Activated CD4-positive, alpha-beta T cell treated with anti-CD3 and anti-CD28 coated beads for 24 hours (primary cell): ENCODE measurements at regions not wholly inside any gene's neighbourhood (a gene's known extent, or its start where the extent isn't known, plus 50 kb on each side); places are given as distances from the start of the nearest gene placed in this dataset.

Experiments used
- DNase-seq, 2 donors: peaks; one replicate each; pipeline ENCODE4 v3.0.0-alpha.2; 2020; ENCODE audit warnings: low read depth in 2 of 2

DNA sequence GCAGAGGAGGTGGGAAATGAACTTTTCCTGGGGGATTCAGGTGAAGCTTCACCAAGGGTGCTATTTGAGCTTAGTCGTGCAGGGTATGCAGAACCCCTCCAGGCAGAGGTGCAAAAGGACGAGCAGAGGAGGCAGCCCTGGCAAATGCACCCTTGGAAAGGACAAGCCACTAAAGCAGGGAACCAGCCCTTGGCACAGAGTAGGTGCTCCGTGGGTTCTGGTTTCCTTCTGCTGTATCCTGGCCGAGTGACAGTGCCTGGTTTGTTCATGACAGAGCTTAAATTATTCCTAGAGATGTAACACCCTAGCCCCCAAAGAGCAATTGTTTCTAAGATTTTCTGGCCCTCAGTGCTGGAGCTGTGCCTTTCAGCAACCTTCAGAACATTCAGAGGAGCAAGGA lies 73.4 kb upstream of the SYT6 start:
- no peak for DNase-seq

DNA sequence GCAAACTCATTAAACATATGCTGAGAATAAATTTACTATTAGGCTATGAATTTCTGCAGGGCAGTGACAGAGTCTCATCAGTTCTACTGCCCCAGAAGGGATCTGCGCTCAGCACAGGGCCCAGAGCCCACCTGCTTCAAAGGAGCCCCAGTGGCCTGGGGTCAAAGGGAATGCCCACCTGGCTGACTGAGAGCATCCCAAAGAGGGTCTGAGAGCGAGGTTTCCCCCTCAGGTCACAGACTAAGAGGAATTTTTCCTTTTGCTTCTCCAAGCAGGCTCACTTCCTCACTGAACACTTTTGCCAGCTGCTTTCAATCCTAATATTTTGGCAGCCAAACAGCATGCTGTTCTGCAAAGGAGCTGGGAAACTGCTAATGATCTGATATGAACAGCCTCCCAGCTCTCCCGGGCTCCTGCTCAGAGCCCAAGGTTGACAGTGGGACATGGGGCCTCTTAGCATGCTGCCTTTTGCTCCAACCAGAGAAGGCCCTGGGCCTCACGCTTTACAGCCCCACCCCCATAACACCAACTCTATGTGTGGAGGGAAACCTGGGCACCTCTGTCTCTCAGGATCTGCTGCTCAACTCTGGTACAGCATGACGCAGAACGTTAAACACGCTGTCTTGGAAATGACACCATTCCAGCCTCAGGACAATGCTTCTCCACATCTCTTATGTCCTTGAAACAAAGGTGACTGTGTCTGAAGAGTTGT lies 70.7 kb upstream of the SYT6 start:
- DNase-seq: no peak

DNA sequence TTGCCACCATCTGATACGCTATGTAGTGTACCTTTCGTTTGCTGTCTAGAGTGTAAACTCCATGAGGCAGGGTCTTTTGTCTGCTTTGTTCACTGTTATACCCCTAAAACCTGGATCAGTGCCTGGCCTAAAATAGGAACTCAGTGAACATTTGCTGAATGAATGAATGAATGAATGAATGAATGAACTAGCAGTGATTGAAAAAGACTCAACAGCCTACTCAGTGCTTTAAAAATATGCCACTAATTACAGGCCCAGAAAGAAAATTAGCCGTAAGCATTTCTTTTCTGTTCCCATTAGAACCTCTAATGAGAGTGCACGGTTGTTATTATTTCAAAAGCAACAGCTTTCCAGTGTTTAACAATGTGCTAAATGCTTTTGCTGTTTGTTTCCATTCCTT lies 69.3 kb upstream of the SYT6 start:
- no peak for DNase-seq

- no peak for DNase-seq
Observed at GRCh38 chr1:114219172-114219868, 65.7 kb upstream of the SYT6 start.

GRCh38 chr1:114218361-114219171 lies 64.9 kb upstream of the SYT6 start:
- no peak for DNase-seq

GRCh38 chr1:114216431-114217173 lies 62.9 kb upstream of the SYT6 start:
- no peak for DNase-seq

DNA sequence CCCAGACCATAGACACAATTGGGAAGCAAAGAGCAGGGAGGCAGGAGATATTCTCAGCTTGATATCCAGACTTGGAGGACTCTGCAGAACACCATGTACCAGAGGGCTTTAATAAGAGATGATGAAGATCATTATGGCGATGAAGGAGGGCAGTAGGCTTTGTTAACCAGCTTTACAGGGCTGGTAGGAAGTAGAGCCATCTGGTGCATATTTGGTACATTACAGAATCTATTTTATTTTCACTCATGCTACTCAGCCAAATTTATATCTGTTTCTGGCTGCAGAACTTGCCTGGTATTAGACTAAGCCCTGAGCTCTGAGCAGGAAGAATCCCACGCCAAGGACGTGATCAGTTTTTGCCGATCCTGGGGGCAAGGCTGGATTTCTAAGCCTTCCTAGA lies 61.8 kb upstream of the SYT6 start:
- no peak for DNase-seq

DNA sequence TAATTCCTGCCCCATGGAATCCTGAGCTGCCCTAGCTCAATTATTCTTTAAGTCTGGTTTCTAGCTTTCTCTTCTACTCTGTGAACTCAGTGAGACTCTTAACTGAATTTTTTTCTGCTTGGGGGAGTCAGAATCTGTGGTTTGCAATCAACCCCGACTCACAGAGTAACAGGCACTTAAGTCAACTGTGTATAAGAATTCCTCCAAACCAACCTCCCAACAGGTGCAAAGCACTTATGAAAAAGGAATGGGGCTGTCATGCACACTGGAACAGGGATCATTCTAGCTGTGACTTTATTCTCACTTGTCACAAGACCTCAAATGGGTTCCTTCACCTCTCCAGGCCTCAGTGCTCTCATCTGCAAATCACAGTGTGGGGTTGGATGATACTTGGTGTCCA lies 60.3 kb upstream of the SYT6 start:
- no peak for DNase-seq

GRCh38 chr1:114209971-114210370 lies 56.3 kb upstream of the SYT6 start:
- no peak for DNase-seq

GRCh38 chr1:114208714-114209113 lies 55.0 kb upstream of the SYT6 start:
- no peak for DNase-seq

DNA sequence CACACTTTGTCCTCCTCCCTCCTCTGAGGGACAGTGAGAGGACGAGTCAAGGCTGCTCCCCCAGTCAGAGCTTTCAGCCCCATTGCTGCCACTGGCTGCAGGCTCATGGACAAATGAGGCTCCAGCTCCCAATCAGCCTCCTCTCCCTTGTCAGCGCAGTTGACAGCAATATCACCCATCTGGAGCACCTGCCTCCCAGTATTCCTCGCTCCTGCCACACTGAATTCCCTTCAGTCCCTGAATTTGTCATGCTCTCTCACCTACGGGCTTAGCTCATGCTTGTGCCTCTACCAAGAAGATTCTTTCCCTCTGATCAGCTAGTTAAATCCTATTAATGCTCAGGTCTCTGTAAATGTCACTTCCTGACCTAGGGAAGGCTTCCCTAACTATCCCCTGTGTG lies 54.4 kb upstream of the SYT6 start:
- DNase-seq: no peak

DNA sequence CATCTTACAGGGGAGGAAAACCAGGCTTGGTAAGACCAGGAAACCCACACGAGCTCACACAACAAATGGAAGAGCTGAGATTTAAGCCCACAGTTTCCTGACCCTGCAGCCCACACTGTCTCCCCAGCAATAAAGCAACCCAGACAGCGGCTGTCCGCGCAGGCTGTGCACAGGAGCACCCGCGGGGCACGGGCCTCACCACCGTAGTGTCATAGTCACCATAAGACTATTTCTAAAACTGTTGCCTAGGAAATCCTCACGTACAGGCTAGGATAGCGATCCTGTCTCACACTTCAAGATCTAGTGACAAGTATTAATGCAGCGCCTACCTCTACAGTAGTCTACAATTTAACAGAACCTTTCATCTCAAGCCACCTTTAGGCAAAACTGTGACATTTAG lies 54.0 kb upstream of the SYT6 start:
- no peak for DNase-seq

- DNase-seq: no peak
Observed at GRCh38 chr1:114206392-114206791, 52.7 kb upstream of the SYT6 start.

GRCh38 chr1:114203595-114204128 lies 50.0 kb upstream of the SYT6 start:
- DNase-seq: no peak
